GM23248 (cell line): ENCODE measurements at regions not wholly inside any gene's neighbourhood (a gene's known extent, or its start where the extent isn't known, plus 50 kb on each side); places are given as distances from the start of the nearest gene placed in this dataset.

ENCODE experiments used
- DNase-seq: peaks from one replicate; pipeline ENCODE4 v3.0.0-alpha.2; 2015
- H2AFZ ChIP-seq: fragments of 200-600 bp; sonication (generic); 2 replicates; pipeline ENCODE4 v1.6.1; 2016; ENCODE audit warnings: antibody characterized with exemption
- H3F3A ChIP-seq: fragments of 200-600 bp; sonication (generic); 2 replicates; pipeline ENCODE4 v1.6.1; 2016; ENCODE audit warnings: mild to moderate bottlenecking, antibody characterized with exemption, mixed run types; ENCODE audit not compliant: insufficient read depth
- H3K27ac ChIP-seq: fragments of 200-600 bp; sonication (generic); 2 replicates; pipeline ENCODE4 v1.5.1; 2016; ENCODE audit warnings: mild to moderate bottlenecking
- H3K27me3 ChIP-seq: fragments of 200-600 bp; sonication (generic); replicated peaks from 2 replicates; pipeline ENCODE4 v1.6.1; 2016; ENCODE audit warnings: mild to moderate bottlenecking; ENCODE audit not compliant: insufficient read depth
- H3K36me3 ChIP-seq: fragments of 200-600 bp; sonication (generic); 2 replicates; pipeline ENCODE4 v1.6.1; 2016; ENCODE audit warnings: low read depth, mild to moderate bottlenecking
- H3K4me1 ChIP-seq: fragments of 200-600 bp; sonication (generic); 2 replicates; pipeline ENCODE4 v1.6.1; 2016; ENCODE audit warnings: mild to moderate bottlenecking; ENCODE audit not compliant: insufficient read depth
- H3K4me2 ChIP-seq: fragments of 200-600 bp; sonication (generic); one replicate; pipeline ENCODE4 v1.6.1; 2016; ENCODE audit warnings: mild to moderate bottlenecking; ENCODE audit not compliant: unreplicated experiment
- H3K4me3 ChIP-seq: fragments of 200-600 bp; sonication (generic); 2 replicates; pipeline ENCODE4 v1.5.1; 2016; ENCODE audit warnings: mild to moderate bottlenecking
- H3K79me2 ChIP-seq: fragments of 200-600 bp; sonication (generic); 2 replicates; pipeline ENCODE4 v1.6.1; 2016; ENCODE audit warnings: mild to moderate bottlenecking; ENCODE audit not compliant: insufficient read depth
- H3K9ac ChIP-seq: fragments of 200-600 bp; sonication (generic); 2 replicates; pipeline ENCODE4 v1.6.1; 2016; ENCODE audit warnings: mild to moderate bottlenecking
- H3K9me2 ChIP-seq: fragments of 200-600 bp; sonication (generic); 2 replicates; pipeline ENCODE4 v1.6.1; 2016; ENCODE audit warnings: mixed run types, mild to moderate bottlenecking, moderate library complexity; ENCODE audit not compliant: insufficient read depth
- H3K9me3 ChIP-seq: fragments of 200-600 bp; sonication (generic); one replicate; pipeline ENCODE4 v1.6.1; 2017; ENCODE audit warnings: low read depth
- H4K20me1 ChIP-seq: fragments of 200-600 bp; sonication (generic); 2 replicates; pipeline ENCODE4 v1.6.0; 2016; ENCODE audit not compliant: insufficient read depth
- EZH2 ChIP-seq: fragments of 200-600 bp; sonication (generic); IDR thresholded peaks from 2 replicates; pipeline ENCODE4 v1.6.1; 2018; ENCODE audit warnings: antibody characterized with exemption, mild to moderate bottlenecking; ENCODE audit not compliant: insufficient read depth, poor library complexity, severe bottlenecking
- EZH2phosphoT487 ChIP-seq: fragments of 200-600 bp; sonication (generic); IDR thresholded peaks from 2 replicates; pipeline ENCODE4 v1.6.1; 2018; ENCODE audit warnings: antibody characterized with exemption, moderate library complexity, mild to moderate bottlenecking, low read depth; ENCODE audit not compliant: insufficient read depth
- WGBS, 2 experiments: methylation state at CpG; one replicate each; pipeline ENCODE4 v1.1.6; 2015 to 2017; ENCODE audit warnings: low lambda C conversion rate in 2 of 2, low coverage in 1 of 2; ENCODE audit errors: missing lambda C conversion rate in 2 of 2; 5-methylcytosine and 5-hydroxymethylcytosine counted together
- in situ Hi-C: fragments of 300-500 bp; cut with MboI; formaldehyde crosslinking; loops from 2 replicates; pipeline ENCODE4 v1.15.0; 2020

DNA sequence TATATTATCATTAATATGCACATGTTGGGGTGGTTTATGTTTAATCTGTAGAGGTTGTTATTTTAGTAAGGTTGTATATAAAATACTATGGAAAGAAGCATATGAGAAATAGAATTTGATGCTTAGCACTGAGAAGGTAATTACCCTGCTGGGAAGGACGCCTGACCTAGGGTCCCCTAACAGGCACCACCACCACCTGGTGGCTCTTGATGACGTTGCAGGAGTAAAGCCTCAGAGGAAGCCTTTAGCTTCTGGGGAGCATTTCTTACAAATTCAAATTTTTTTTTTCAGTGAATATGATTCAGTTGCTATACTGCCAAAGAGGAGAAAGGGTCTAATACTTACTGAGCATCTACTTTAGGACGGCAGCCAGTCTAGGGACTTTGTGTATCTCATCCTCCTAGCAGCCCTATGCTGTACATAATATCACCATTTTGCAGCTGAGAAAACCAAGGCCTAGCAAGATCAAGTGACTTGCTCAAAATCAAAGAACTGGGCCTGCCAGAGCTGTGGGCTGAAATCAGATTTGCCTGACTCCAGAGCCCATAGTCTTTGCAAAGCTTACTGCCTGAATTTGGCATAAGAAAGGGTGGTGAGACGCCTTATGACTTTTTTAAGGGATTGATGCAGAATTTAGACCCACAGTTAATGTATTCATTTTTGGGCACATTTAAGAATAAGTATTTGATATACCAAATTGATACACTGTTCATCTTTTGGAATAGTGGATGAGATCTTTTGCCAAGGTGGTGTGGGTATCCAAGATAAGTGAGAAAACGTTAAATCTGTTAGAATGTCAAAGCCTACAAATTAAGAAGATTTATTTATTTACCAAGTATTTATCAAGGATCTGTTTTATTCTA lies 78.8 kb upstream of the GAREM1 start:
- no peak overlapping the region for H3K4me3 ChIP-seq
- H3K79me2 ChIP-seq, result no peaks in the 10 kb centered on the region
- H3K9ac ChIP-seq, result no peak overlapping the region
- H3K27me3 ChIP-seq, result no peaks in the 10 kb centered on the region; the same call in 1 of the 2 replicates
- no peaks in the 10 kb centered on the region for H4K20me1 ChIP-seq
- TF ChIP-seq EZH2 (no peak), EZH2phosphoT487 (no peak)
- in situ Hi-C loops, result loop anchor here (10.0 kb wide), 1 partner anchor 385 kb away; no protein-coding TSS in a partner anchor
- no peak overlapping the region for H3K4me2 ChIP-seq
- H3K9me2 ChIP-seq, result no peaks in the 10 kb centered on the region
- no peak overlapping the region for H2AFZ ChIP-seq
- DNase-seq, result peak; percentile 57
- no peak overlapping the region for H3K27ac ChIP-seq
- H3K4me1 ChIP-seq, result no peaks in the 10 kb centered on the region
- H3K9me3 ChIP-seq, result no peaks in the 10 kb centered on the region
- 14 to 18% methylated on average over 5 of the region's 5 CpGs for WGBS, 2 experiments
- H3F3A ChIP-seq, result no peaks in the 10 kb centered on the region
- no peaks in the 10 kb centered on the region for H3K36me3 ChIP-seq

DNA sequence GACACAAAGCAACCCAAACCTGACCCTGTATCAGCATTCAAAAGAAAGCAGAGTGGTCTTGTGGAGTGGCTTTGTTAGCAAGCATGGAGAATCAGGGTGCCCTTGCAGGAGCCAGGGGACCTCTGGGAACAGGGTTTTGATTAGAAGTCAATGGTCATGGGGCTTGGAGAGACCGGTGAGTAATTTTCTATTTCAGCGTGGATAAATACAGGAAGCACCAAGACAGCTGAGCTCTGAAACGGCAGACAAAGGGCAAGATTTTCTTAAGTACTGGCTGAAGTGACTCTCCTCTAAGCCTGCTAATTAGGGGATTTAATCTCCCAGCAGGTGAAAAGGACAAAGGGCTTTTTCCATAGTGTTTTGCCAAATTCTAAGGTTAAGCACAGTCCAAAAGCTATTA lies 78.0 kb upstream of the GAREM1 start:
- H3K4me2 ChIP-seq, result no peak overlapping the region
- no peak for DNase-seq
- no peaks in the 10 kb centered on the region for H3K79me2 ChIP-seq
- no peaks in the 10 kb centered on the region for H3K9me3 ChIP-seq
- H4K20me1 ChIP-seq, result no peaks in the 10 kb centered on the region
- in situ Hi-C loops, result no loop called here
- H2AFZ ChIP-seq, result no peak overlapping the region
- no peaks in the 10 kb centered on the region; the same call in none of the 2 replicates for H3K27me3 ChIP-seq
- no peak overlapping the region for H3K9ac ChIP-seq
- TF ChIP-seq EZH2phosphoT487 (no peak), EZH2 (no peak)
- 43 to 52% methylated on average over 3 of the region's 3 CpGs for WGBS, 2 experiments
- H3K9me2 ChIP-seq, result no peaks in the 10 kb centered on the region
- no peaks in the 10 kb centered on the region for H3K4me1 ChIP-seq
- H3K27ac ChIP-seq, result no peak overlapping the region
- no peaks in the 10 kb centered on the region for H3F3A ChIP-seq
- no peaks in the 10 kb centered on the region for H3K36me3 ChIP-seq
- no peak overlapping the region for H3K4me3 ChIP-seq

DNA sequence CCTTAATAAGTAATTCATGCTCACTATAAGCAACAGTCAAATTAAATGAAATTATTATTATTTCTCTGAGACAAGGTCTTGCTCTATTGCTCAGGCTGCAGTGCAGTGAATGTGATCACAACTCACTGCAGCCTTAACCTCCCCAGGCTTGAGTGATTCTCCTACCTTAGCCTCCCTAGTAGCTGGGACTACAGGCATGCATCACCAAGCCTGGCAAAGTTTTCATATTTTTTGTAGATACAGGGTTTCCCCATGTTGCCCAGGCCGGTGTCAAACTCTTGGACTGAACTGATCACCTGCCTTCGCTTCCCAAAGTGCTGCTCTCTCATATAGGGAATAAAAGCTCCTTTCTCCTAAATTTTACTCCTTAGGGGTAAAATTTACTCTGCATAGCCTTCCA lies 74.9 kb upstream of the GAREM1 start:
- Histone ChIP-seq H3K4me3 (no peak overlapping the region), H3K79me2 (no peaks in the 10 kb centered on the region), H2AFZ (no peak overlapping the region), H3K4me2 (no peak overlapping the region), H3F3A (no peaks in the 10 kb centered on the region), H3K9me2 (no peaks in the 10 kb centered on the region), H3K4me1 (no peaks in the 10 kb centered on the region), H3K9ac (no peak overlapping the region), H3K27ac (no peak overlapping the region), H3K9me3 (no peaks in the 10 kb centered on the region), H3K27me3 (no peaks in the 10 kb centered on the region; the same call in none of the 2 replicates), H3K36me3 (no peaks in the 10 kb centered on the region), H4K20me1 (no peaks in the 10 kb centered on the region)
- no peak for DNase-seq
- in situ Hi-C loops, result no loop called here
- WGBS, 2 experiments, result 42 to 68% methylated on average over 2 of the region's 2 CpGs
- no peak for TF ChIP-seq EZH2
- no peak for TF ChIP-seq EZH2phosphoT487

DNA sequence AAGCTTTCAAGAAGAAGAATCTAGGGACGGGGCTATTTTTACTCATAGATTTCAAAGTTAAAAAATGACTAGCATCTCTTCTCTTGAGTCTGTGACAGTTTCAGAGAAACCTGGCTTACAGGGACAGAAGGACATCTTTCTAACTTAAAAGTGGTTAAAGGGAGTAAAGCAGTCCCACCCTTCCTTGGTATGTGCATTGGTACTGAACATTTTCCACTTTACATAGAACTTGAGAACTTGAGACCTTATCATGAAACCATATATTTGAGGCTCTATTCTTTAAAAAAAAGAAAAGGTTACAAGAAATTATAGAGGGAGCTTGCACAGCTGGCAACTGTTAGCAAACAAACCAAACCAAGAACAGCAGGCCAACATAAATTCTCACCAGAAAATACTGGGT lies 73.4 kb upstream of the GAREM1 start:
- H3K4me1 ChIP-seq, result no peaks in the 10 kb centered on the region
- no peak overlapping the region for H3K27ac ChIP-seq
- no peaks in the 10 kb centered on the region; the same call in none of the 2 replicates for H3K27me3 ChIP-seq
- H3K9ac ChIP-seq, result no peak overlapping the region
- H3K79me2 ChIP-seq, result no peaks in the 10 kb centered on the region
- H4K20me1 ChIP-seq, result no peaks in the 10 kb centered on the region
- no peaks in the 10 kb centered on the region for H3K36me3 ChIP-seq
- H3K4me3 ChIP-seq, result no peak overlapping the region
- no peak for TF ChIP-seq EZH2
- no peak for TF ChIP-seq EZH2phosphoT487
- no peaks in the 10 kb centered on the region for H3K9me3 ChIP-seq
- H3F3A ChIP-seq, result no peaks in the 10 kb centered on the region
- DNase-seq, result no peak
- WGBS, 2 experiments, result 36 to 42% methylated on average over 1 of the region's 1 CpG
- in situ Hi-C loops, result no loop called here
- H3K9me2 ChIP-seq, result no peaks in the 10 kb centered on the region
- H2AFZ ChIP-seq, result no peak overlapping the region
- no peak overlapping the region for H3K4me2 ChIP-seq
